HEK293 (cell line): ENCODE measurements at regions not wholly inside any gene's neighbourhood (a gene's known extent, or its start where the extent isn't known, plus 50 kb on each side); places are given as distances from the start of the nearest gene placed in this dataset.

Source experiments
- CTCF ChIA-PET: fragments of 350-600 bp; formaldehyde crosslinking; extraction: SDS; loops from one replicate; lab custom pipeline; 2021; ENCODE audit warnings: antibody characterized with exemption; lab: Yijun Ruan, JAX
- POLR2A ChIA-PET: fragments of 300-600 bp; formaldehyde crosslinking; extraction: SDS; loops from one replicate; lab custom pipeline; 2020; ENCODE audit warnings: antibody characterized with exemption, inconsistent platforms; lab: Yijun Ruan, JAX
- H3K27ac ChIP-seq: fragments of 200-500 bp; sonication (Bioruptor generic); 2 replicates; pipeline ENCODE4 v1.5.1; 2014; ENCODE audit warnings: low read depth, low read length, control low read depth, inconsistent platforms; ENCODE audit errors: extremely low read depth
- H3K36me3 ChIP-seq, 2 experiments: fragments of 200-500 bp in 1 of 2; sonication (Bioruptor generic) in 1 of 2; 1 replicate in 1 of 2; 2 replicates in 1 of 2; pipeline ENCODE4 v1.5.1; 2014 to 2017; ENCODE audit warnings: inconsistent platforms in 2 of 2, low read length in 2 of 2; ENCODE audit not compliant: control insufficient read depth in 2 of 2, insufficient read depth in 1 of 2
- H3K4me1 ChIP-seq: fragments of 200-500 bp; sonication (Bioruptor generic); 2 replicates; pipeline ENCODE4 v1.5.1; 2014; ENCODE audit warnings: mild to moderate bottlenecking, low read length, inconsistent platforms; ENCODE audit not compliant: control insufficient read depth, insufficient read depth
- H3K4me3 ChIP-seq: 2 replicates; pipeline ENCODE4 v1.5.1; 2011; ENCODE audit warnings: low read depth, mild to moderate bottlenecking, control low read depth, low read length, moderate library complexity
- H3K9me3 ChIP-seq: fragments of 200-500 bp; sonication (Bioruptor generic); 2 replicates; pipeline ENCODE4 v1.5.1; 2014; ENCODE audit warnings: low read depth, low read length, inconsistent platforms; ENCODE audit not compliant: control insufficient read depth, insufficient read depth
- GLIS1 ChIP-seq: fragments of 450-650 bp; formaldehyde crosslinking; IDR thresholded peaks from 2 replicates; pipeline ENCODE4 v1.5.1; 2016; ENCODE audit warnings: missing biosample characterization, missing genetic modification characterization
- KLF9 ChIP-seq: fragments of 450-650 bp; formaldehyde crosslinking; IDR thresholded peaks from 2 replicates; pipeline ENCODE4 v1.5.1; 2016; ENCODE audit warnings: missing biosample characterization, missing genetic modification characterization, low read depth
- MYNN ChIP-seq: fragments of 450-650 bp; formaldehyde crosslinking; IDR thresholded peaks from 2 replicates; pipeline ENCODE4 v1.5.1; 2016; ENCODE audit warnings: missing biosample characterization, missing genetic modification characterization, borderline replicate concordance
- PRDM2 ChIP-seq: fragments of 450-650 bp; formaldehyde crosslinking; IDR thresholded peaks from 2 replicates; pipeline ENCODE4 v1.5.1; 2016; ENCODE audit warnings: missing biosample characterization, missing genetic modification characterization, borderline replicate concordance
- PRDM4 ChIP-seq: fragments of 450-650 bp; formaldehyde crosslinking; IDR thresholded peaks from 2 replicates; pipeline ENCODE4 v1.5.1; 2017; ENCODE audit warnings: missing biosample characterization, missing genetic modification characterization
- SALL2 ChIP-seq: fragments of 450-650 bp; formaldehyde crosslinking; IDR thresholded peaks from 2 replicates; pipeline ENCODE4 v1.5.0; 2017; ENCODE audit warnings: missing biosample characterization, mild to moderate bottlenecking, missing genetic modification characterization, borderline replicate concordance
- SCRT2 ChIP-seq: fragments of 450-650 bp; formaldehyde crosslinking; IDR thresholded peaks from 2 replicates; pipeline ENCODE4 v1.5.1; 2016; ENCODE audit warnings: missing biosample characterization, missing genetic modification characterization
- SP2 ChIP-seq: fragments of 450-650 bp; formaldehyde crosslinking; IDR thresholded peaks from 2 replicates; pipeline ENCODE4 v1.5.1; 2016; ENCODE audit warnings: missing biosample characterization, missing genetic modification characterization
- ZNF148 ChIP-seq: fragments of 450-650 bp; formaldehyde crosslinking; IDR thresholded peaks from 2 replicates; pipeline ENCODE4 v1.5.0; 2017; ENCODE audit warnings: missing biosample characterization, missing genetic modification characterization, borderline replicate concordance
- ZNF2 ChIP-seq: fragments of 450-650 bp; formaldehyde crosslinking; IDR thresholded peaks from 2 replicates; pipeline ENCODE4 v1.5.1; 2016; ENCODE audit warnings: missing biosample characterization, missing genetic modification characterization
- ZNF214 ChIP-seq: fragments of 450-650 bp; formaldehyde crosslinking; IDR thresholded peaks from 2 replicates; pipeline ENCODE4 v1.5.1; 2017; ENCODE audit warnings: missing biosample characterization, mild to moderate bottlenecking, missing genetic modification characterization, borderline replicate concordance
- ZNF404 ChIP-seq: fragments of 450-650 bp; formaldehyde crosslinking; IDR thresholded peaks from 2 replicates; pipeline ENCODE4 v1.5.1; 2017; ENCODE audit warnings: missing biosample characterization, missing genetic modification characterization
- ZNF473 ChIP-seq: fragments of 450-650 bp; formaldehyde crosslinking; IDR thresholded peaks from 2 replicates; pipeline ENCODE4 v1.5.1; 2017; ENCODE audit warnings: missing biosample characterization, missing genetic modification characterization
- ZNF623 ChIP-seq: fragments of 450-650 bp; formaldehyde crosslinking; IDR thresholded peaks from 2 replicates; pipeline ENCODE4 v1.5.1; 2016; ENCODE audit warnings: missing biosample characterization, missing genetic modification characterization
- ZNF701 ChIP-seq: fragments of 450-650 bp; formaldehyde crosslinking; IDR thresholded peaks from 2 replicates; pipeline ENCODE4 v1.5.1; 2016; ENCODE audit warnings: missing biosample characterization, missing genetic modification characterization
- ZNF768 ChIP-seq: fragments of 450-650 bp; formaldehyde crosslinking; IDR thresholded peaks from 2 replicates; pipeline ENCODE4 v1.5.1; 2018; ENCODE audit warnings: missing biosample characterization, mild to moderate bottlenecking, missing genetic modification characterization
- ZXDB ChIP-seq: fragments of 450-650 bp; formaldehyde crosslinking; IDR thresholded peaks from 2 replicates; pipeline ENCODE4 v1.5.1; 2016; ENCODE audit warnings: missing biosample characterization, missing genetic modification characterization

- no peak for TF ChIP-seq PRDM2 (tag by site-specific recombination)
Measured at GRCh38 chr7:12888717-12889116, 201.3 kb downstream of the ARL4A start (continued).

- no peaks in the 10 kb centered on the region for H3K4me1 ChIP-seq
- H3K27ac ChIP-seq: no peak overlapping the region
- no peak overlapping the region for H3K4me3 ChIP-seq
- ChIA-PET CTCF (no interaction called here), POLR2A (no interaction called here)
- TF ChIP-seq ZNF2 (tag by site-specific recombination) (no peak), ZNF701 (tag by site-specific recombination) (no peak), SP2 (tag by site-specific recombination) (no peak), SALL2 (tag by site-specific recombination) (no peak), PRDM4 (tag by site-specific recombination) (no peak), ZNF768 (tag by site-specific recombination) (no peak), ZNF404 (tag by site-specific recombination) (no peak), ZNF214 (tag by site-specific recombination) (no peak), GLIS1 (tag by site-specific recombination) (no peak), ZNF473 (tag by site-specific recombination) (no peak), SCRT2 (tag by site-specific recombination) (no peak), ZNF623 (tag by site-specific recombination) (no peak), MYNN (tag by site-specific recombination) (no peak), ZXDB (no peak), ZNF148 (tag by site-specific recombination) (no peak), KLF9 (tag by site-specific recombination) (no peak)
- no peaks in the 10 kb centered on the region for H3K36me3 ChIP-seq
- no peaks in the 10 kb centered on the region for H3K9me3 ChIP-seq
Measured at GRCh38 chr7:12889391-12889790, 202.0 kb downstream of the ARL4A start.
